GM21367 (cell line): ENCODE measurements at regions not wholly inside any gene's neighbourhood (a gene's known extent, or its start where the extent isn't known, plus 50 kb on each side); places are given as distances from the start of the nearest gene placed in this dataset.

Experiments
- ATAC-seq: cut with Tn5 transposase; IDR thresholded peaks from one replicate; pipeline ENCODE4 v1.9.1; 2021; ENCODE audit not compliant: unreplicated experiment

GRCh38 chr18:47346016-47346415 lies 94.6 kb upstream of the SKOR2 start:
- no peak for ATAC-seq

DNA sequence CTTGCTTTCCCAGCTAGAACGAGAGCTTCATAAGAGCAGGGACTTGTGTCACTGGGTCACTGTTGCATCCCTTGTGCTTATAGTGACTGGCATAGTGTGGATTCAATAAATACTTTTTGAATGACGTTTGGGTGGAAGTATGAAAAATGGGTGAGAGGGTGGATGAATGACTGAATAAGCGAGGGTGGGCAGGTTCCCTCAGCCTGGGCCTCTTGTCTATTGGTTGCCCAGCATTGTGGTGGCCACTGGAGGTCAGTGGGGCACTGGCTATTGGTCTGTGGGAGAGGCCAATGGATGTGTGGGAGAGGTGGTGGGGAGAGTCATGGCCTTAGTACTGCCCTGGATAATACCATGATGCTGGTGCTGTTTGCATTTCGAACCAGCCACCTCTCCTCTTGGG lies 93.8 kb upstream of the SKOR2 start:
- ATAC-seq = no peak

GRCh38 chr18:47343291-47343690 lies 91.8 kb upstream of the SKOR2 start:
- ATAC-seq = no peak

DNA sequence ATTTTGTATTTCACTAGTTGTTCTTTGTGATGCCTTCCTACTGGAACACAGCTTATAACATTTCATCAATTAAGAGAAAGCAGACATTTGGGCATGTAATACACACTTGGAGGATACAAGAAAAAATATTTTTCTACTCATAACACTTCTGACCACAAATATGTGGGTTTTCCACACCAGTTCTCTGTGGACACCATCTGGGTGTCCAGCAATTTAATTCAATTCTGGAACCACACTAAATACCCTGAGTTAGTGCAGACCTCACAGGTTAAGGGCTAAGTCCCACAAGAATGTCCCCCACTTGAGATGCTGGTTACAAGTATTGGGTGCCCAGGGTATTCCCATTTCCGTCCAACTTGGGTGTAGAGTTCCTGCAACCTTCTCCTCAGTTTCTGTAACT lies 91.1 kb upstream of the SKOR2 start:
- ATAC-seq = no peak

DNA sequence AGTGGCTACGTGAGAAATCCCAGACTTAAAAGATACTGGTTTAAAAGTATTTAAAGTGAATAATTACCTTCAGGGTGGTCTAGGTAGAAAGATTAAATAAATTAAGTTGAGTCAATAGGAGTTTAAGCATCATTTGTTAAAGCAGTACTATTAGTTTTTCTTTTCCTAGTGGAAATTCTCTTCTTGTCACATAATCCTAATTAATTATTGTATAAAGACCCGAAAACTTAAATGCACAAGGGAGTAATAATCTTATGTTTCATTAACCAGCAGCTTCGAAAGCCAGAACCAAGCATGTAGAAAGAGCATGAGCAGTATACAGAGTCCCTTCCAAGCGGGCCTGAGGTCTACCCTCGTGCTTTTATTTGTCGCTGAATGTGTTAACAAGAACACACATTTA lies 90.2 kb upstream of the SKOR2 start:
- no peak for ATAC-seq

GRCh38 chr18:47334966-47335365 lies 83.5 kb upstream of the SKOR2 start:
- ATAC-seq = no peak

DNA sequence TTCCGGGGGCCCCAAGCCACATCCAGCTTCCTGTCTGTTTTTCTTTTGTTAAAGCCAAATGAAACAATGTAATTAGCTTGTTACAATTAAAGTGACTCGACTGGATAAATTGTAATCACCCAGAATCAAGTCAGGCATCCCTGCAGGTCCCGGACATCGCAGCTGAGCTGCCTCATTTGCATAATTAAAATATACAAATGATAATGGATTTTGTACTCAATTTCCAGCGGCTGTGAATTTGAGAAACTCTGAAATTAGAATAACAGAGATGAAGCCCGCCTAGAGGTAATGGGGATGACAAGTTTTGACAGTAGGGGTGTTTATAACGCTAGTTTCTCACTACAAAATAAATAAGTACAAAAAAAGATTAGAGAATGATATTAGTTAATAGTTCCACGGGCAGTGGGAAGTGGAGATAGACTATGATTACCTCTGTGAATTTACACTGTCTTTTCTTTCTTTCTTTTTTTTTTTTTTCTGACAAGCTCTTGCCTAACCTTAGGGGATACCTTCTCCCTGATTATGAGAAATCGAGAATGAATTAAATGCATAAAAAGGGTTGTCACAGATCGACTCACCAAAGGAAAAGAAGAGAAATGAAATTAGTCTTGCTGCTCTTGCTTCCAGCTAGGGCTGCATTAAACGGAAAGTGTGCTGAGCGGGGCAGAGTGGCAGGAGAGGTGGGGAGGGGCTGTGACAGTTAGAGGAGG lies 82.6 kb upstream of the SKOR2 start:
- no peak for ATAC-seq

DNA sequence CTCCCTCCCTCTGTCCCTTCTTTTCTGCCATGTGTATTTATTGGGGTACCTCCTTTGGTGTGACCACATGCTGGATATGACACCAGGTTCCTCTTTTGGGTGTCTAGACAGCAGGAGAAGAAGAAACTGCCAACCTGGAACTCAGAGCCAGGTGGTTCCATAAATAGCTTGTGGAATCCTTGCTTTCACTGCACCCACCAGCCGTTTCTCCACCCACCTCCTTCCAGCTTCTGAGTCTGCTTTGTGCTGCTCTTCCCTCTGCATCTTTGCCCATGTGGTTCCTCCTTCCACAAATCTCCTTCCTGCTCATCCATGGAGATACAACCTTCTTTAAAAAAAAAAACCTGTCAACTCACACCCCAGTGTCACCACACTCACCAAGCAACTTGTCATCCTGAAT lies 80.2 kb upstream of the SKOR2 start:
- ATAC-seq = no peak

DNA sequence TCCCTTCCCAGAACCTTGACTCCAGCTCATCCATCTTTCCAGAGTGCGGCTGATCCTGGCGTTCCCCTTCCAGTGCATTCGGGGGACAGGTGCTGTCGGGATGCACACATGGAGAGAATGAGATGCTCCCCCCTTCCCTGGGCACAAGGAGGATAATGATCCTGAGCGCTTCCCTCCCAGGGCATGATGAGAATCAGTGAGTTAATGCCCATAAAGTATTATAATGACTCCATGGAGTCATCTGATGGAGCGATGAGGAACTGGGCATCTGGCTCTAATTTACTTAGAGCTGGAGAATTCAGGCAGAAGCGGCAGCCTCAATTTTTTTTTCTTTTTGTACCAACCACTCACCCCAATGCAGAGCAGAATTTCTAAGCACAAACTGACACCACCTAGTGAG lies 79.6 kb upstream of the SKOR2 start:
- no peak for ATAC-seq

- no peak for ATAC-seq
Observed at GRCh38 chr18:47323158-47323557, 71.7 kb upstream of the SKOR2 start.

DNA sequence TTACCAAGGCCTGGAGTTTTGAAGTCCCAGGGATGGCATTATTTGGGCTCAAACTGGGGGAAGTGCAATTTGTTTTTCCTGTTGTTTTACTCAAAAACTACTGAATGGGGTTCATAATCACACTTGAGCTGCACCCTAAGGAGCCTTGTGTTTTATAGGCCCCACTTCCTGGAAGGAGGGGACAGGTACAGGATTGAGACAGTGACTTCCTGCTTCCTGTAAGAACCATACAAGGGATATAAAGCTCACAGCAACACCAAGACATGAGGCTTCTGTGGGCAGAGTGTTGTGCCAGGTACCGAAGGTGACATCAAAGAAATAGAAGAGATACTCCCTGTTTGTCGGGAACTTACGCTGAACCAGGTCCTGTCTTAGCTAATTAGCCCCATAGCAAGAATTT lies 70.4 kb upstream of the SKOR2 start:
- ATAC-seq = no peak

DNA sequence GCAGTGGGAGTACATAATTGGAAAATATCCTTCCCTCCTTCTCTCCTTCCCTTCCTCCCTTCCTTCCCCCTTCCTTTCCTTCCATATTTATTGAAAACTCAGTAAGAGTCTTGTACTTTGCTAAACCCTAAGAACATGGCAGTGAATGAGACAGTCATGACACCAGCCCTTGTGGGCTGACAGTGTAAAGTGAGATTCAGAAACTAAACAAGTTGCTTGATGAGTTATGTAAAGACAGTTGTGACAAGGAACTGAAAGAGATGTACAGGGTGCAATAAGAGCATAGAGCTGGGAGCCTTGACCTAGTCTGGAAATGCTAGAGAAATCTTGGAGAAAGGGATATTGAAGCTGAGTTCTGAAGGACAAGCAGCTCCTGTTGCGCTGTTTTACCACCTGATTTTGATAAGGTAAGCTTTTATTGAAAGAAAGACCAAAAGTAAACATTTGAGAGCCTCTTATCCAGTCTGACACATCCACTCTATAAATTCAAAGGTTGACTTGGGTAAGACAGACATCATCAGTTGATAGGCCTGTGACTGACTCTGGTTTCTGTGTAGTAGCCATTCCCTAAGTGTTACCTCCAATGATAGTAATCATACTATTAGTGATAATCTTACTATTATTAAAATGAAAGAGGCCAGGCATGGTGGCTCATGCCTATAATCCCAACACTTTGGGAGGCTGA lies 66.5 kb upstream of the SKOR2 start:
- ATAC-seq = no peak

GRCh38 chr18:47316924-47317323 lies 65.5 kb upstream of the SKOR2 start:
- no peak for ATAC-seq

GRCh38 chr18:47313901-47314300 lies 62.4 kb upstream of the SKOR2 start:
- no peak for ATAC-seq

GRCh38 chr18:47311585-47311984 lies 60.1 kb upstream of the SKOR2 start:
- no peak for ATAC-seq
